ENCODE measurements at regions not wholly inside any gene's neighbourhood (a gene's known extent, or its start where the extent isn't known, plus 50 kb on each side); places are given as distances from the start of the nearest gene placed in this dataset.
"Not testable (repeated sequence)": the region's sequence is repeated elsewhere in the genome, so short reads cannot be mapped to it uniquely, and the experiment has no call there.

DNA sequence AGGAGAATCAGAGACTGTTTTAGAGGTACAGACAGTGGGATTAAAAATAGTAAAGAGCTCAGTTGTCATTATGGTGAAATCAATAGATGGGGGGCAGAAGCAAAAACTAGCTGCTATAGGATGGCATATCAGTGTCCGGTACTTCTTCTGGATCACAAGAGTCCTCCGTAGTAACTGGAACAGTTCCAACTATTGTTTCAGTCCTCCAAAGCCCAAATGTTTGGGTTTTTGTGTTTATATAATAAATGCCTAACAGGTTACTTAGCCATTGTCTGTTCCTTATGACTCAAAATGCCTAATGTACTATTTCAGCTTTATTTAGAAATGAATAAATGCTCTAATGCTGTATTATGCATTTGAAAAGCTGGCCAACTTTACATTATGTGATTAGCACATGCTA is 401.2 kb downstream of the PTH2R start:
- DNase-seq: no peak

DNA sequence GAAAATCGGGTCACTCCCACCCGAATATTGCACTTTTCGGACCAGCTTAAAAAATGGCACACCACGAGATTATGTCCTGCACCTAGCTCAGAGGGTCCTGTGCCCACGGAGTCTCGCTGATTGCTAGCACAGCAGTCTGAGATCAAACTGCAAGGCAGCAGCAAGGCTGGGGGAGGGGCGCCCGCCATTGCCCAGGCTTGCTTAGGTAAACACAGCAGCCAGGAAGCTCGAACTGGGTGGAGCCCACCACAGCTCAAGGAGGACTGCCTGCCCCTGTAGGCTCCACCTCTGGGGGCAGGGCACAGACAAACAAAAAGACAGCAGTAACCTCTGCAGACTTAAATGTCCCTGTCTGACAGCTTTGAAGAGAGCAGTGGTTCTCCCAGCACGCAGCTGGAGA is 405.3 kb downstream of the PTH2R start:
- not testable (repeated sequence) for DNase-seq

GRCh38 chr2:208819190-208819589 is 412.6 kb downstream of the PTH2R start:
- DNase-seq: no peak

- no peak for DNase-seq
These were observed 413.6 kb downstream of the PTH2R start for GRCh38 chr2:208820014-208820688.

DNA sequence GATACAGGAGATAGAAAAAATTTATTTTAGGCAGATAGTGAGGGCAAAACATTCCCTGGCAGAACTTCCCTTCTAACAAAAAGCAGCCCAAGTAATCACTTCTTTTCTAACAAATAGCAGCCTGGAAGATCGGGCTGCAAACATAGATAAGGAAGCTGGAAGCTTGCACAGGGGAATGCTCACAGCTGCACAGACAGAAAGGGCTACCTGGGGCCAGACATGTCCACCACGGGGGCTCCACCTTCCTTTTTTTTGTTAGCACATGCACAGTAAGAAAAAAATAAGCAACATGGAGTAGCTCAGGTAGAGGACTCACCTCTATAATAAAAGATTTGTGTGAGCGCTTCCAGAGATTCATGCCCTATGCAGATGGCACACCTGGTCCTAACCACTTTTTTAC is 420.5 kb downstream of the PTH2R start:
- no peak for DNase-seq

GRCh38 chr2:208827549-208828221 is 421.1 kb downstream of the PTH2R start:
- no peak for DNase-seq

DNA sequence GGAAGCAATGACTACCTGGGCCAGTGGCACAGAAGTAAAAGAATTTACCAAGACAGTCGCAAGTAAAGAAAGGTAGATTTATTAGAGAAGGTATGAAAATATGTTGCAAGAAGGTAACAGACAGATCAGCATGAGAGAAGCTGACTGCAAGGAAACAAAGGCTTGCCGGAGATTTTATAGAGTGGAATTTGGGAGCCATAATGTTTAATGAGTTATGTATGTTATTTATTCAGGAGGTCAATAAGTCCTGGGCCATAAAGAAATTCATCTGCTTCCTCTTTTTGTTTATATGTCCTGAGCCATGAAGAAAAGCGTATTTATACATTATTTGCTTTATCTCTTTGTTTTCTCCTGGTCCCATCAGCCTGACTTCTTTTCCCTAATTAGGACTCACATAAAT is 423.6 kb downstream of the PTH2R start:
- DNase-seq: no peak

GRCh38 chr2:208847651-208848050 is 441.1 kb downstream of the PTH2R start:
- no peak for DNase-seq

DNA sequence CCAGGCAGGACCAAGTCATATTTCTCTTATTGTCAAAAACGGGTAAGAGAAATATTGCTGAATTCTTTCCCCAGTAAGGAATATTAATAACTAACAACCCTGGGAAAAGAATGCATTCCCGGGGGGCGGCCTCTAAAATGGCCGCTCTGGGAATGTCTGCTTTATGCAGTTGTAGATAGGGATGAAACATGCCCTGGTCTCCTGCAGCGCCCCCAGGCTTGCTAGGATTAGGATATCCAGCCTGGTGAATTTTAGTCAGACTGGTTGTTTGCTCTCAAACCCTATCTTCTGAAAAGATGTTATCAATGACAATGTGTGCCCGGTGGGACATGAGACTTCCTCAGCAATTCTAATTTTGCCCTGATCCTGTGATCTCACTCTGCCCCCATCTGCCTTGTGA is 448.1 kb downstream of the PTH2R start:
- no peak for DNase-seq

GRCh38 chr2:208867374-208867773 is 460.8 kb downstream of the PTH2R start:
- DNase-seq: no peak

DNA sequence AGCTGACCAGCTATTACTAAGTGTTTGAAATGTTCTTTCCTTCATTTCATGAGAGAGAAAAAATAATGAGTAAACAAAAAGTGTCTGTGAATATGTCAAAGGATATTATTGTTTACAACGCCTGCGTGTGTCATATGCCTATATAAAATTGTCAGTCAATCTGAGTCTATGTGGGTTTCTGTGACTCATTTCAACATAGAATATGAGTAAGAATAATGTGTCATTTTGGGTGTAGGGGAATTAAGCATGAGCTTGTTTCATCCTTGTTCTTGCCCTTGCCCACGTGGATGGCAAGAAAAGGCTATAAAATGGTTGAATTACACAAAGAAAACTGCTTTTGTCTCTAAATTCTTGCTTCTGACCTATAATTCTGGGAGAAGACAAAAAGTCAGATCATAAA is 466.0 kb downstream of the PTH2R start:
- no peak for DNase-seq

DNA sequence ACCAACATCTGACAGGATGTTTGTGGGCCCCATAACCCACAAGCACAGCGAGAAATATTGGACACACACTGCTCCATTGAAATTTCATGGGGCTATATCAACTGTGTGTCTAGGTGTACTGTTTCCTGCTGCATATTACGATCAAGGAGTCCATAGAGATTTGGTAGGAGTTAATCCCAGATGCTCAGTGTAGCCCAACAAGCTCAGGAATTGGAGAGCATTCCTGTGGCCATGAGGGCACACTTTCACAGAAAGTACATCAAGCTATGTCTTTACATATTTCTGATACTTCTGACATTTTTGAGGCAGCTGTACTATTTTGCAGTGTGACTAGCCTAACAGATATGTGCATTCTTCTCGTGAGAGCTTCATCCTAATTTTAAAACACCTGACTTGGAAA is 473.1 kb downstream of the PTH2R start:
- DNase-seq: no peak

DNA sequence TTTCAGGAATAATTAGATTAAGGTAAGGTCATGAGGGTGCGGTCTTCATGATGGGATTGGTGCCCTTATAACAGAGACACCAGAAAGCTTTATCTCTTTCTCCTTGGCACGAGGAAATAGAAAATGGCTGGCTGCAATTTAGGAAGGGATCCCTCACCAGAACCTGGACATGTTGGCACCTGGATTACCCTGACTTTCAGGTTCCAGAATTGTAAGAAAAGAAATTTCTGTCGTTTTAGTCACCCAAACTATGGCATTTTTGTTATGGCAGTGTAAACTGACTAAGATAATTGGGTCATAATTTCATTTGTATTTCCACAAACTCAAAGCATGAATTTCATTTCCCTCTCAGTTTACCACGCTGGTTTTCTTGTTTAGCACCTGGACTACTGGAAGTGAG is 473.6 kb downstream of the PTH2R start:
- DNase-seq: no peak

DNA sequence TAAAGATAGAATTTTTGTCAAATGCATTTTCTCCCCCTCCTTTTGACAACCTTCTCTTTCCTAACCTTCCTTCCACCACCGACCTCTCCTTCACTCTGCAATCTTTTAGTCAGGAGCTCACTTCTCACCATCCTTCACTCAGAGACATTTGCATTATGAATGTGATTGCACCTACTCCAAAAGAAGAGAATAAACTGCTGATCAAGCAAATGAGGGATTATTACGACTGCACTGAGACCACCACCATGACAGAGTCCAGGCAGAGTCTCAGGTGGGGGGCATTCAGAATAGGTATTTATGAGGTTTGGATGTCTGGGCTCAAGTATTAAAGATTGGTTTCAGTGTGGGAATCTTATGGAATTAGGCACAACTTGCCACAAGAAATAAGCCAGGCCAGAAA is 483.9 kb downstream of the PTH2R start:
- DNase-seq: no peak

GRCh38 chr2:208892203-208892602 is 485.6 kb downstream of the PTH2R start:
- DNase-seq: no peak

GRCh38 chr2:208906330-208906729 is 499.7 kb downstream of the PTH2R start:
- DNase-seq: no peak

GRCh38 chr2:208915401-208915800 is 508.4 kb upstream of the MAP2 start:
- DNase-seq: no peak

GRCh38 chr2:208916881-208917280 is 507.0 kb upstream of the MAP2 start:
- no peak for DNase-seq

GRCh38 chr2:208921358-208921757 is 502.5 kb upstream of the MAP2 start:
- not testable (repeated sequence) for DNase-seq

DNA sequence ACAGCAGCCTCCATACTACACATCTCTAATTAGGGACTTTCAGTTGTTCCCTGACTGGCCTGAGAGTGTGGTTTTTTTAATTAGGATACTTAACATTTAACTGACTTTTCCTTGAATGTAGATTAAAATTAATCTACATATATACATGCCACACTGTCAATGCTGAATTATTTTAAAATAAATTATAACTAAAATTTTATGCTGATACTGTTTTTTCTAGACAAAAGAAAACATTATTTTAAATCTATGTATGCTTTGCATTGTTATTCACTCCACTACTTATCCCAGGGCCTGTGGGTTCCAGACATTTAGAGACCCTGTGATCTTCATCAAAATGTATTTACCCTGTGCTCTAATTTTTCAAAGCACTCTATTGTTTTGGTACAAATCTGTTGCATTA is 496.0 kb upstream of the MAP2 start:
- no peak for DNase-seq

DNA sequence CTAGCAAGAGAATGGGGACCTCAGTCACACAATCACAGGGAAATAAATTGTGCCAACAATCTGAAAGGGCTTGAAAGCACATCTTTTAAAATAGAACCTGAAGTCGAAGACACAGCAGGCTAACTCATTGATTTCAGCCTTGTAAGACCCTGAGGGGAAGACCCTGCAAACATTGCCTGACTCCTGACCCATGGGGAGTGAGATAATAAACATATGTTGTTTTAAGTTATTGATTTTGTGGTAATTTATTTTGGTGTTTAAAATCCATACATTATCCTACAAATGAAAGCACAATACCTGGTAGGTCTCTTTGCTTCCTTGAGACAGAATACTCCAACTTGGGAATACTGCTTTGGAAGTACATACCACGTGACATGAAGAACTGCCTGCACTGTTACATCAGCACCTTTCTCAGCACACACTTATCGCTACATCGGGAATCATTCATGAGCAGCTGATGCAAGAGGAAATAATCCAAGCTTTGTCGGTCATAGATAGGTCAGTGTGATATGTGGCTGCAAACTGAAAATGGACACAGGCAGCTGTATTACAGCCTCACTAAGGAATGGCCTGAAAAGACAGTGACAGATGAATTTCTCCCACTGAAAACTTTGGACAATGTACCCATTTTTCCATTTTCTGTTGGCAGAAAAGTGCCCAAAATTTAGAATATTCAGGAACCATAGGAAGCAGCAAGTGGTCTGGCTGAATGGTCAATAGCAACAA is 494.5 kb upstream of the MAP2 start:
- no peak for DNase-seq

DNA sequence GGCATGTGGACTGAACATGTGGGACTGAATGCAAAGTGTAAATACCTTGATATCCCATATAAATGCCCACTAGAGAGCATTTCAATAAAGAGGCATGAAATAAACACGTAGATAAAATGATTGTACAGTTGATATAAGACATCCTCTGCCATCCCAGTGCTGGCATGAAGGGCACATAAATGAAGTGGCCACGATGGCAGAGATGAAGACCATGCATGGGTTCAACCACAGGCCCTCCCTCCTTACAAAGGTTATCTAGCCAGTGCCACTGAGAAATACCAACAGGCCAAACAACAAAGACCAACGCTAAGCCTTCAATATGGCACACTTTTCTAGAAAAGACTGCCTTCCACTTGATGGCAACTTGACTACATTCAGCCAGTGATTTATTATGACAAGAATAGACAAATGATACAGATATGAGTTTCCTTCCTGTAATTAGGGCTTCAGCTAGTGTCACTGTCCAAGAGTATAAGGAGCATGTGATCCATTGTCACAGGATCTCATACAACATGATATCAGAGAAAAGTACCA is 493.9 kb upstream of the MAP2 start:
- DNase-seq: no peak

- no peak for DNase-seq
These were observed 488.3 kb upstream of the MAP2 start for GRCh38 chr2:208935531-208935930.

- no peak for DNase-seq
These were observed 486.3 kb upstream of the MAP2 start for GRCh38 chr2:208937521-208937920.
